Tibial nerve (tissue), 4 donors: ENCODE measurements at regions not wholly inside any gene's neighbourhood (a gene's known extent, or its start where the extent isn't known, plus 50 kb on each side); places are given as distances from the start of the nearest gene placed in this dataset.
"Not testable (repeated sequence)": the region's sequence is repeated elsewhere in the genome, so short reads cannot be mapped to it uniquely, and the experiment has no call there.

ENCODE experiments used
- DNase-seq, 2 donors: peaks; one replicate each; pipeline ENCODE4 v3.0.0-alpha.2; 2019; ENCODE audit warnings: low spot score in 2 of 2
- H3K27ac ChIP-seq, 4 donors: fragments of 200-600 bp; sonication (generic) in 3 of 4; one replicate each; pipeline ENCODE4 v1.5.1; 2017 to 2019; ENCODE audit warnings: mild to moderate bottlenecking in 1 of 4
- H3K27me3 ChIP-seq, 2 donors: fragments of 200-600 bp; sonication (generic) in 1 of 2; one replicate each; pipeline versions ENCODE4 v1.5.1 to v1.6.0; 2017 to 2019
- H3K36me3 ChIP-seq, 3 donors: fragments of 200-600 bp; sonication (generic); one replicate each; pipeline ENCODE4 v1.5.1; 2018 to 2019
- H3K4me1 ChIP-seq, 4 donors: fragments of 200-600 bp; sonication (generic) in 3 of 4; one replicate each; pipeline ENCODE4 v1.5.1; 2017 to 2019
- H3K4me3 ChIP-seq, 4 donors: fragments of 200-600 bp; sonication (generic) in 3 of 4; one replicate each; pipeline ENCODE4 v1.5.1; 2017 to 2019; ENCODE audit warnings: mild to moderate bottlenecking in 1 of 4, moderate library complexity in 1 of 4
- H3K9me3 ChIP-seq, 4 donors: fragments of 200-600 bp; sonication (generic) in 3 of 4; one replicate each; pipeline ENCODE4 v1.5.1; 2017 to 2019
- CTCF ChIP-seq, 5 experiments: fragments of 200-600 bp in 3 of 5; fragments of 450-650 bp in 2 of 5; sonication (generic) in 3 of 5; IDR thresholded peaks; one replicate each; pipeline ENCODE4 v1.5.1; 2016 to 2019; ENCODE audit warnings: antibody characterized with exemption in 5 of 5, mild to moderate bottlenecking in 3 of 5, moderate library complexity in 2 of 5
- EP300 ChIP-seq, 2 donors: sonication (generic); formaldehyde crosslinking; IDR thresholded peaks; one replicate each; pipeline ENCODE4 v1.6.1; 2017; ENCODE audit warnings: antibody characterized with exemption in 2 of 2, mild to moderate bottlenecking in 1 of 2
- POLR2A ChIP-seq, 2 donors: fragments of 450-650 bp; IDR thresholded peaks; one replicate each; pipeline ENCODE4 v1.6.1; 2017; ENCODE audit warnings: antibody characterized with exemption in 2 of 2, mild to moderate bottlenecking in 2 of 2, moderate library complexity in 2 of 2
- whole genome bisulfite sequencing, 2 donors: methylation state at CpG; one replicate each; pipeline ENCODE4 v1.1.5; 2018; 5-methylcytosine and 5-hydroxymethylcytosine counted together

- H3K36me3 ChIP-seq, H3K27me3 ChIP-seq, H3K9me3 ChIP-seq, H3K27ac ChIP-seq, H3K4me3 ChIP-seq, DNase-seq, H3K4me1 ChIP-seq: not testable (repeated sequence)
- WGBS, 2 donors: 25 to 27% methylated on average over 4 of the region's 4 CpGs
Observed at GRCh38 chr5:99473328-99473727, 544.5 kb upstream of the CHD1 start.

DNA sequence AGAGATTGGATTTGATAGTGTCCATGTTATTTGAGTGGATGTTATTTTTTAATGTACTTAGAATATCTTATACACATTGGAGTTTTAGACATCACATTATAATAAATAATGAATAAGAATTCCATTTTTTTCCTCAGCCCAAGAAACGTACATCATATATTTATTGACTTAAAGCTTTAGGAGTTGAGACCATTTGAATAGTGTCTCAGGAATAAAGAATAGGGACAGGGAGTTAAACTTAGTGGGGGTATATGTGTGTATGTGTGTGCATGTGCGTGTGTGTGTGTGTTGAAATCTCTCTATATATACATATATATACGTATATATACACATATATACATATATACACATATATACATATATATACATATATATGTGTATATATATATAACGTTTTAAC, 542.9 kb upstream of the CHD1 start:
- not testable (repeated sequence) for H3K27me3 ChIP-seq, H3K4me1 ChIP-seq, H3K36me3 ChIP-seq, H3K4me3 ChIP-seq, H3K27ac ChIP-seq, H3K9me3 ChIP-seq, DNase-seq
- 70 to 86% methylated on average over 4 of the region's 4 CpGs for WGBS, 2 donors

DNA sequence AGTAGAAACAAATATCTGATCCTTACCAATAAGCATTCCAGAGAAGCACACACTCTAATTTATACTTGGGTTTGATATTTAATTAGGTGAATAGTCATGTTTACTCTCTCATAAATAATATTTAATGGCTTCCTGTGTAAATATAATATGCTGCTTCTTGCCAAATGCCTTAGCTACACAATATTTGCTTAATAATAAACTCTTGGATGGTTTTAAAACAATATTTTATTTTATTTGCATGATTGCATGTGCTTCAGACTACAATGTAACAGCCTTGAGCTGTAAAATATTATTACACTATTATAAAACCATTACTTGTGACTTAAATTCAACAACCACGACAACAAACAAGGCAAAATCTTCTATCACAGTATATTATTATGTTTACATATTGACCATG, 542.4 kb upstream of the CHD1 start:
- not testable (repeated sequence) for H3K27ac ChIP-seq, H3K36me3 ChIP-seq, H3K9me3 ChIP-seq, H3K4me3 ChIP-seq, H3K27me3 ChIP-seq, H3K4me1 ChIP-seq, DNase-seq
- WGBS, 2 donors: 77 to 79% methylated on average over 1 of the region's 1 CpG

GRCh38 chr5:99470636-99471035, 541.8 kb upstream of the CHD1 start:
- not testable (repeated sequence) for H3K4me1 ChIP-seq, H3K36me3 ChIP-seq, H3K4me3 ChIP-seq, H3K27ac ChIP-seq, H3K9me3 ChIP-seq, H3K27me3 ChIP-seq, DNase-seq
- WGBS, 2 donors: 29 to 64% methylated on average over 3 of the region's 3 CpGs

DNA sequence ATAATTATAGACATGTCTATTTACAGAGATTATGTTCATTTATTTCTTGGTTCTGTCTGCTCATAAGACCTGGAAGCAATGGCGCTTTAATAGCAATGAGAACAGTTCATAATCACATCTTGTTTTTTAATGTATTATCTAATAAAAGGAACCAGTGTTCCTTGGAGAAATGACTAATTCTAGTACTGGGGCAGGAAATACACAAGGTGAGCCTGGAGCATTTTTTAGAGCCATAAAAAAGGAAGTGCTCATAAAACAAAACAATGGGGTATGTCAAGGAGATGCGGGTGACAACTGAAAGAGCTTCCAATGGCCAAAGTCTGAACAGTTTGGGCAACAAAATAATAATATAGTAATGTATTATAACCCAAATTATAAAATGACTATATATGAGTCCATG, 531.9 kb upstream of the CHD1 start:
- no peaks in the 10 kb centered on the region for H3K9me3 ChIP-seq

DNA sequence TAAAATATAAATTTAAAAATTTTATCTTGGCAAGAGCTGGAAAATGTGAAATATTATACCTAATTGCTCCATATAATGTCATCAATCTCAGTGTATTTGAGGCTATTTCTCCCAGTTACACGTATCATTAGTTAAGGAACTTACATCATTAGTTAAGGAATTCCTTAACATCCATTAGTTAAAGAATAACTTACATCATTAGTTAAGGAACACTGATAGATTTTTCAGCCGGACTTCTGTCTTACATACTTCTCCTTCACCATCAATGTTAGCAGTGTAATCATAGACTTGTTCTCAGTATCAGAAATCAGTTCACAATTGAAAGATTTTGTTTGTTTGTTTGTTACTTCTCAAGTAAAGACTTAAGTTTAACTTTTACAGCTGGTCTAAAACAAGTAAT, 524.4 kb upstream of the CHD1 start:
- Histone ChIP-seq H3K9me3 (no peaks in the 10 kb centered on the region), H3K36me3 (no peaks in the 10 kb centered on the region), H3K27ac (no peak overlapping the region), H3K27me3 (no peaks in the 10 kb centered on the region), H3K4me1 (no peaks in the 10 kb centered on the region), H3K4me3 (no peak overlapping the region)
- no peak for DNase-seq
- TF ChIP-seq POLR2A (IDR thresholded peaks at IDR 0.05): no peak
- WGBS, 2 donors: 66 to 75% methylated on average over 2 of the region's 2 CpGs

More for the DNA sequence above, 531.9 kb upstream of the CHD1 start:
- Histone ChIP-seq H3K27me3 (no peaks in the 10 kb centered on the region), H3K36me3 (no peaks in the 10 kb centered on the region), H3K4me1 (no peaks in the 10 kb centered on the region), H3K27ac (no peak overlapping the region), H3K4me3 (no peak overlapping the region)
- no peak for DNase-seq
- TF ChIP-seq EP300 (IDR thresholded peaks at IDR 0.05) (no peak), CTCF (IDR thresholded peaks at IDR 0.05) (no peak), POLR2A (IDR thresholded peaks at IDR 0.05) (no peak)
- 42 to 47% methylated on average over 2 of the region's 2 CpGs for WGBS, 2 donors

GRCh38 chr5:99449786-99450185, 521.0 kb upstream of the CHD1 start:
- WGBS, 2 donors: 39 to 60% methylated on average over 3 of the region's 3 CpGs
- Histone ChIP-seq H3K36me3 (no peaks in the 10 kb centered on the region), H3K9me3 (no peaks in the 10 kb centered on the region), H3K27ac (no peak overlapping the region), H3K27me3 (no peaks in the 10 kb centered on the region), H3K4me3 (no peak overlapping the region), H3K4me1 (no peaks in the 10 kb centered on the region)
- no peak for DNase-seq
- TF ChIP-seq CTCF (IDR thresholded peaks at IDR 0.05) (no peak), EP300 (IDR thresholded peaks at IDR 0.05) (no peak), POLR2A (IDR thresholded peaks at IDR 0.05) (no peak)

GRCh38 chr5:99445805-99446204, 517.0 kb upstream of the CHD1 start:
- H3K36me3 ChIP-seq: no peaks in the 10 kb centered on the region
- H3K27ac ChIP-seq: no peak overlapping the region
- TF ChIP-seq CTCF (IDR thresholded peaks at IDR 0.05) (no peak), EP300 (IDR thresholded peaks at IDR 0.05) (no peak), POLR2A (IDR thresholded peaks at IDR 0.05) (no peak)
- no peaks in the 10 kb centered on the region for H3K27me3 ChIP-seq
- H3K9me3 ChIP-seq: no peaks in the 10 kb centered on the region
- 69 to 88% methylated on average over 1 of the region's 1 CpG for WGBS, 2 donors
- H3K4me3 ChIP-seq: no peak overlapping the region
- H3K4me1 ChIP-seq: no peaks in the 10 kb centered on the region
- no peak for DNase-seq
